G401.6 (cell line): ENCODE measurements at regions not wholly inside any gene's neighbourhood (a gene's known extent, or its start where the extent isn't known, plus 50 kb on each side); places are given as distances from the start of the nearest gene placed in this dataset.
"Not testable (repeated sequence)": the region's sequence is repeated elsewhere in the genome, so short reads cannot be mapped to it uniquely, and the experiment has no call there.

Experiments used
- FAIRE-seq: peaks from 2 replicates; lab custom pipeline; 2012; peaks lifted over from hg19 to GRCh38; lab: Jason Lieb, UNC

DNA sequence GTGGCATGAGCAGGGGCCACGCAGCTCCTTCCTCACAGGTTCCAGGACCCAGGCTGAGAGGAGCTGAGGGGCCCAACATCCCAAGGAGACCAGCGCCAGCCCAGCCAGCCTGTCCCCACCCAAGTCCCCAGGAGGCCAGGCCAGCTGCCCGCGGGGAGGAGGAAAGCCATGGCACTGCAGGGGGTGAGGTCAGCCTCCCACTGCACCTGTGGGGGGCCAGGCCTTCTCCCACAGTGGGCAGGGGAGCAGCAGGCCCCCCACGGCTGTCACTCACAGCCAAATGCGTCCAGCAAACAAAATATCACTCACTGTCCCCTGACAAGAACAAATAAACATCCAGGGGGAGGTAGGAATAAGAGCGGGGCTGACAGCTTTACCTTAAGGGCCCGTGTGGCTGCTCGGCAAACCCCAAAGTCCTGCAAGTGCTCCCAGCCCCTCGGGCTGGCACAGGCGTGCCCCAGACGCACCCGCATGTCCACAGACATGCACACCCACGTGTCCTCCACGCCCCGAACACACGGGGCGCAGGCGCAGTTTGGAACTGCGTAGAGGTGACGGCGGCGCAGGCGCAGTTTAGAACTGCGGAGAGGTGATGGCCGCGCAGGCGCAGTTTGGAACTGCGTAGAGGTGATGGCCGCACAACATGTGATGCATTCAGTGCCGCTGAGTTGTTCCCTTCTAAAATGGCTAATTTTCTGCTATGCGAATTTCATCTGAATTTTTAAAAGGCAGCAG, 291.1 kb downstream of the FOXL1 start:
- no peak for FAIRE-seq

GRCh38 chr16:86870380-86870779, 292.0 kb downstream of the FOXL1 start:
- no peak for FAIRE-seq

GRCh38 chr16:86872131-86872530, 293.8 kb downstream of the FOXL1 start:
- FAIRE-seq, result no peak

GRCh38 chr16:86872833-86873232, 294.5 kb downstream of the FOXL1 start:
- FAIRE-seq, result no peak

- no peak for FAIRE-seq
Measured at GRCh38 chr16:86874141-86874540, 295.8 kb downstream of the FOXL1 start.

DNA sequence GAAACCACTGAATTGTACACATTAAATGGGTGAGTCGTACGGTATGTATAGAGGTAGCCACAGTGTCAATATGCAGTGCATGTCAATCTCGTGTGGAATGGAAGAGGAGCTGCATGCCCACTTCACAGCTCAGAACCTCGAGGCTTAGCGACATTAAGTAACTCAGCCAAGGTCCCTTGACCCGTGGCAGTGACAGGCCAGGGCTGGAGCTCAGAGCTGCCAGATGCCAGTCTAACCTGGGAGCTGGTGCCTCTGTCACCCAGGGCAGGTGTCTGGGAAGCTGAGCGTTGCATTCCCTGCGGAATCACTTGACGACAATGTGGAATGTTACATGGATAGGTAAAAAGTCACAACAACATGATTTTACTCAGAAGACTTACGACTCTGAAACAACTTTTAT, 298.1 kb downstream of the FOXL1 start:
- no peak for FAIRE-seq

GRCh38 chr16:86877108-86877507, 298.8 kb downstream of the FOXL1 start:
- no peak for FAIRE-seq

- FAIRE-seq, result no peak
Measured at GRCh38 chr16:86877835-86878234, 299.5 kb downstream of the FOXL1 start.

DNA sequence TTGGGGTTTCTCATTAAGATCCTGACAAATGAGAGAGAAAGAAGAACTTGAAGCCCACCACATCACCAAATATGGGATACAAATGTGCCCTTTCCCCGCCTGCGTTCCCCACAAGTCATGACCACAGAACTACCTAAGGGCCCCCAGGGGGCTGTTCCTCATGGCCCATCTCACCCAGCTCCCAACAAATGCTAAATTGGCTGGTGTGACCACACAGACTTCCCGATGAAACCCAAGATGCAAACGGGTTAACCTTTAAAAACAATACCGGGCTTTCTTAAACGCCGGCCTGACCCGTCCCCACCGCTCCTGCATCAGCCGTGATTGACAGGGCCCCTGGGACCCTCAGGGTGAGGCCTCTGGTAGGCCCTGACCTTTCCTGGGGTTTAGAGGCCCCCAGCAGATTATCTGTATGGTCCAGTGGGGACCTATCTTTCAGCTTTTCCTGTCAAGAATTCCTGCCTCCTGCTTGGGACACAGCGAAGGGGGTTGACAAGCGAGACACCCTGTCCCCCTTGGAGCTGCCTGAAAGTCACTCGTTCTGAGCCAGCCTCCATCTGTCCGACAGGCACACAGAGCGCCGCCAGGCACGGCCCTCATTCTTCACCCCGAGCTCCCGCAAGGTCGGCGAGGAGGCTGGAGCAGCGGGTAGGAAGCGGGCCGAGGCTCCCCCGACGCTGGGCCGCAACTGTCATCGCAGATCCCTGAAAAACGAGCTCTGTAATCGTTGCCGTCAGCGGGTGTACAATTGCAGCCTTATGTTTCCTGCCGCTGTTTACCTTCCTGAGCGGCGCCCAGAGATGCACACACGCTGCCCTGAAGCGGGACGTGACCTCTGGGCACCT, 300.1 kb downstream of the FOXL1 start:
- no peak for FAIRE-seq

DNA sequence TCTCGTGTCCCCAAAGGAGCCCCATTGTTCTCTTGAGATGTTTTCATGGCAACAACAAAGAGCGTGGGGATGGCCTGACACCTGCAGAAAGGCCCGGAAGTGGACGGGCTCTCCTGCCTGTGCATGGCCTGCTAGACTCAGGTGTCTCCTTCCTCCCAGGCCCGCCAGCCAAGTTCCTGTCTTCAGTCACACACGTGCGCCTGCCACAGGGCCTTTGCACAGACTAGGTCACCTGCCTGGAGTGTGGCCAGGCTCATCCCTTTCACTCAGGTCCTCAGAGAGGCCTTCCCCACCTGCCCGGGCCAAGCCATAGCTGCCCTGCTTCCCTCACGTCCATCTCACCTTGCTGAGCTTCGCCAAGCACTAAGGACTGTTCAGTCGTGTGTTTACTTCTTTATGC, 300.9 kb downstream of the FOXL1 start:
- FAIRE-seq, result no peak

GRCh38 chr16:86880316-86881117, 302.2 kb downstream of the FOXL1 start:
- no peak for FAIRE-seq

DNA sequence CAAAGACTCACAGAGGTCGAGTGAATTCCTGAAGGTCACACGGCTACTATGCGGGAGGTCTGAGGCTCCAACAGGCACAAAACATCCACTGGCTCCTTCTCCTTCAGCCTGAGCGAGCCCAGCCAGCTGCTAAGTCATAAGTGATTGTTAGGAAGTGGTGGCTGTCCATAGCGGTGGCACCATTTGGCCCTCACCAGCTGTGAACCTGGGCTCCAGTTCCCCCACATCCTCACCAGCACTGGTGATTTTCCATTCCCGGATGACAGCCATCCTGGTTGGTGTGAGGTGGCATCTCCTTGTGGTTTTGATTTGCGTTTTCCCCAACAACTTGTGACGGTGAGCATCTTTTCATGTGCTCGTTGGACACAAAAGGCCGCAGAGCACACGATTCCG, 302.8 kb downstream of the FOXL1 start:
- no peak for FAIRE-seq

- FAIRE-seq, result no peak
Measured at GRCh38 chr16:86881861-86882273, 303.5 kb downstream of the FOXL1 start.

DNA sequence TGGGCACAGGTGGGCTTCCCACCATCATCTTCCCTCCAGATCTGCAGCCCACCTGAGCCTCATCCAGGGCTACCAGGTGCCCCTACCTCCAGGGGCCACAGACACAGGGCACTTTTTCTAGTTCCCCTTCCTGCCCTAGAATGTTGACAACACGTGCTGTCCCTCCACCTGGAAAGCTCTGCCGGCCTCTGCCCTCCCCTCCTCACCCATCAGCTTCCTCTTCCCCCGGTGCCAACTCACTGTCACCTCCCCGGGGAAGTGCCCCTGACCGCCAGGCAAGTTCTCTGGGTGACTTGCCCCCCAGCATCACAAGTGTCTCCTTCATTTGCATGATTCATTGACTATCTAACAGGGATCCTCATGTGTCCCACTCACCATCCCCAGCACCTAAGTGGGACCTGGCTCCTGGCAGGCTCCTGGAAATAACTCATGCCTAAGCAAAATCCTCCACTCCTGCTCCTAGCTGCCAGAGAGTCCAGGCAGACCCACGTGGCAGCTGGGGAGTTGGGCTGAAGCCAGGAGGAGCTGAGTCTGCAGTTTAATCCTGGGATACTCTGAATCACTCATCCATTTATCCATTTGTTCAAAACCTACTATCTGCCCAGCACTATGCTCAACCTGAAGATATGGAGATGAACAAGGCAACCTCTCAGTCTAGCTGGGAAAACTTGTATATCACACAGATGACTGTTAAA, 304.4 kb downstream of the FOXL1 start:
- no peak for FAIRE-seq

DNA sequence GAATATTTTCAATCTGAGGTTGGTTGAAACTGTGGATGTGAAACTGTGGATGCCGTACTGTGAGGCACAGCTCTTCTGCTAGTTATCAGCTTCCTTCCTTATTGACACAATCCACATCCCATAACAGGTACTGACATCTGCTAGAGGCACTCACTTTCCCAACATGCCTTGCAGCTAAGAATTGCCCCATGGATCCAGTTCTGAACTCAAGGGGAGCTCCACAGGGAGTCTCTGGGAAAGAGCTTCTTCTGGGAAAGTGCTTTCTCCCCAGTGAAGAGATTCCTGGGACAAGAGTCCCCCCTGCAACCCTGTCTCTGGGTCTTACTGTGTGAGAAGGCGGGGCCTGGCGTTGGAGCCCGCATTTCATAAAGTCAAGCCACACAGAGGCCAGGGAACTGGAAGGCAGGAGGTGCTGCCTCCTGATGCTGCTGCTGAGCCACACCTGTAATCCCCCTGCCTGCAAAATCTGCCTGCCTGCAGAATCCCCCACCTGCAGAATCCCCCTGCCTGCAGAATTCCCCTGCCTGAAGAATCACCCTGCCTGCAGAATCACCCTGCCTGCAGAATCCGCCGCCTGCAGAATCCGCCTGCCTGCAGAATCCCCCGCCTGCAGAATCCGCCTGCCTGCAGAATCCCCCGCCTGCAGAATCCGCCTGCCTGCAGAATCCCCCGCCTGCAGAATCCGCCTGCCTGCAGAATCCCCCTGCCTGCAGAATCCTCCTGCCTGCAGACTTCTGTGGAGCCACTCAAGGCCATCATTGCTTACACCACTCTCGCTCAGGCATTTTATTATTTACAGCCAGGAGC, 305.4 kb downstream of the FOXL1 start:
- no peak for FAIRE-seq

DNA sequence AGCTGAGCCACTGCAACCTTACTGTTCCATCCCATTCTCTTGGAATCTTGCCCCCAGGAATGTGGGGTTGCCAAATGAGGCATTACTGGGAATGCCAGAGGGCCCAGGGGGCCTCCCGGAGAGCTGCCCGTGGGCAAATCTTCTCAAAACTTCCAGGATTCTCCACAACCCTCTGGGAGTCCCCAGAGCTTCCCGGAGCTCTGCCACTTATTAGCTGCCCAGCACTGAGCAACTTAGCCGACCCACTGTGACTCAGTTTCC, 306.0 kb downstream of the FOXL1 start:
- no peak for FAIRE-seq

DNA sequence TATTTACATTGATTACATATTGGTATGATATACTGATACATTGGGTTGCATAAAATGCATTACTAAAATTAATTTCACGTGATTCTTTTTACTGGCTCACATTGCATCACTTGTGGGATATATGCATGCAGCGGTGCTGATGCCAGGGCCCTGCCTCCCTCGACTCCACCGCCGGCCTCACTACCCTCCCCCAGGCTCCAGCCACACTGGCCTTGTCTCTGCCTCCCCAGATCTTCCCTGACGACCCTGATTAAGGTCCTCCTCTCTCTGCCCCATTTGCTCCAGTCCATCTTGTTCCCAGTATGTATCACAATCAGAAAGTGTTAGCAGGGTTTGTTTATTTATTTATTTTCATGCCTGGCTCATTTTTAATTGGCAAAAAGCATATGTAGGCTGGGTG, 306.8 kb downstream of the FOXL1 start:
- no peak for FAIRE-seq

GRCh38 chr16:86886651-86887050, 308.3 kb downstream of the FOXL1 start:
- no peak for FAIRE-seq

DNA sequence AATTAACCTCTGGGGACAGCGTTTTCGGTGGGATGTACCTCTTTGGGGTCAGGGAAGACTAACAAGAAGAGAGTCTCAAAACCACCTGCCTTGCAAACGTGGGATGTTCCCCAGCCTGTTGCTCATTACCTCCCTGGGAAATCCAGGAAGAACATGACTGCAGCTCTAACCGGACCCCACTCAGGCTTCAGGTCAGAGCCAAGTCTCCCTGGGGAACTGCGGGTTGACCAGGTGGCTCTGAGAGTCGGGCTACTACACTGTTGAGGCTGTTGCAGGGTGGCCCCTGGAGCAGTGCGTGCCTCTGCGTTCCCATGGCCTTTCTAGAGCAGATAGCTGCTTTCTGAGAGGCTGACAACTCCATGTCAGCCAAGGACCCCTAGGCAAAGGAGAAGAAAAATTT, 309.1 kb downstream of the FOXL1 start:
- FAIRE-seq, result no peak

GRCh38 chr16:86888231-86889053, 310.1 kb downstream of the FOXL1 start:
- FAIRE-seq, result no peak

- not testable (repeated sequence) for FAIRE-seq
Measured at GRCh38 chr16:86889054-86889366, 310.7 kb downstream of the FOXL1 start.
